ENCODE measurements at regions not wholly inside any gene's neighbourhood (a gene's known extent, or its start where the extent isn't known, plus 50 kb on each side); places are given as distances from the start of the nearest gene placed in this dataset.

GRCh38 chr3:25019506-25019905 lies 408.6 kb upstream of the RARB start:
- DNase-seq, result no peak

DNA sequence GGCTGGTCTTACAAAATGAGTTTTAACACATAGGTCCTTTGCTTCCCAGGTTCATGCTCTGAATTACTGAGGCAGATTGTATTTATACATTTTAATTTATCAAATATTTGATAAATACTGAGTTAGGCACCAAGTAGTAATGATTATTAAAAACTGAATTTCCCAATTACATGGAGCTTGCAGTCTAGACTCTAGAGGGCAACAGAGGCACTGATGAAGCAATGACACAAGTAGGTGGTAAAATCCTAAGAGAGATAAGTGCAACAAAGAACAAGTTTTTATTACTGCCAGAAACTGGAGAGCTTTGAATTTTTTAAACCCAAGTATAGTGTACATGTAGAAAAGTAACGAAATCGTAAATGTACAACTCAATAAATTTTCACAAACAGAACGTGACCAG lies 406.2 kb upstream of the RARB start:
- no peak for DNase-seq

DNA sequence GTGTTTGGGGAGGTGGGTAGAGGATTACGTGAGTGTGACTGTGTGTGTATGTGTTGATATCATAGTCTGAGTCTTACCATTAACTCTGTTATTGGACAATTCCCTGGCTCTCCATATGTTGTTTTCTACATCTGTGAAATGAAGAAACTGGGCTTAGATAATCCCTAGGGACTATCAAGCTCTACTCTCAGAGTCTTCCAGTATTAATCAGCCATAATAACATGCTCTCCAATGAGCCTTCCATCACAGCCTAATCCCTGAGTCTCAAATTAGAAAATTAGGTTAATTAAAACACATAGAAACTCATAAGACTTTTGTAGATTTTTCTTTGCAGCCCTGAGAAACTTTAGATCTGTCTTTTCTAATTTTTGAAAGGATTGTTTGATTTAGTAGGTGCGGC lies 404.2 kb upstream of the RARB start:
- no peak for DNase-seq

- no peak for DNase-seq
Observed at GRCh38 chr3:25025236-25025635, 402.8 kb upstream of the RARB start.

- no peak for DNase-seq
Observed at GRCh38 chr3:25027650-25028049, 400.4 kb upstream of the RARB start.

GRCh38 chr3:25029820-25030219 lies 398.2 kb upstream of the RARB start:
- no peak for DNase-seq

DNA sequence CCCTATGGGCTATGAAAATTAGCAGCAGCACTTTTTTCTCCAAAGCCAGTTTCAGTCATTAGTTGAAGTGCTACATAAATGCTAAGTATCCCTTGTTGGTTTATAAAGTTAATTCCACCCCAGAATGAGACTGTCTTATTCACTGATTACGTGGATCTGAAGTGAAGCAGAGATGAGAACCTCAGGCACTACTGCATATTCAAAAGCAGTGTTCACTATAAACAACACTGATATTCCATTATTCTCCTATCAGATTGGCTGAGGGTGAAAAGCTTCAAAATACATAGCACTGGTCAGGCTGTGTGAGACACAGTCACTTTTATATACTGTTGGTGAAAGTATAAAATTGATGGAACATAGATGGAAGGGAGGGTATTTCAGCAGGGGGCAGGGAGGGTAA lies 395.7 kb upstream of the RARB start:
- no peak for DNase-seq

DNA sequence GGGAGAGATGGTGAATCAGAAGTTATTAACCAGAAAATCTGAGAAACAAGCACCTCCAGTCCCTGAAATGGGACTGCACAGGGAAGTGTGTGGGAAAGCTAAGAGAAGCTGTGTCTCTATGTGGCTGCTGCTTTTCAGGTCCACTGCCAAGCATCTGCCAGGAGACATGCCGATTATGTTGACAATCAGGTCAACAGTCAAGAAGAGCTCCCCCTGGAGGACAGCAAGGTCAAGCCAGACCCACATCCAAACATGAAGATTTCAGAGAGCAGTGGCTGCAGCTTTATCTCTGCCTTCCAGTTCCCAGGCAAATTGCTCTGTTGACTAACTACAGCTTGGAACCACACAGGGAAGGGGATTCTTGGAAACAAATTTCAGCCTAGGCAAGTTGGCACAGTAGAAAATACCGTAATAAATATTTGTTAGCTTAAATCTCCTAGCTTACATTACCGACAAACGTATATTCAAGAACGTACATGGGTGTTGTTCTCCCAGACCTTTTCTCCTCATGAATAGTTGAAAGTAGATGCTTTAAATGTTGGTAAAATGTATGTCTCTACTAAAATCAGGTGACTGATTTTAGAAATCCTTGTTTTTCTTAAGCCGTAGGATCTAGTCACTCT lies 394.5 kb upstream of the RARB start:
- DNase-seq, result no peak

DNA sequence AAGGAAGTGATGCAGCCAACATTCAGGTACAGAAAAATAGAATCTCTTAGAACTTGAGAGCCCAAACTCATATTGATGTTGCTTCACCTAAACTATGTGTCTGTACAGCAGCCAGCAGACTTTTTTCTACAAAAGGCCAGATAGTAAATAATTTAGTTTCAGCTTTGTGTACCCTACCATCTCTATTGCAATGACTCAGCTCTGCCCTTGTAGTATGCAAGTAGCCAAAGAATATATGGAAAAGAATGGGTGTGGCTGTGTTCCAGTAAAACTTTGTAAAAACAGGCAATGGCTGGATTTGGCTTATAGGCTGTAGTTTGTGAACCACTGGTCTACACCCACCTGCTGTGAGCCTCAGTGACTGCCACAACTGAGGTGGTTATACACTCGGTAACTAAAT lies 392.5 kb upstream of the RARB start:
- no peak for DNase-seq

DNA sequence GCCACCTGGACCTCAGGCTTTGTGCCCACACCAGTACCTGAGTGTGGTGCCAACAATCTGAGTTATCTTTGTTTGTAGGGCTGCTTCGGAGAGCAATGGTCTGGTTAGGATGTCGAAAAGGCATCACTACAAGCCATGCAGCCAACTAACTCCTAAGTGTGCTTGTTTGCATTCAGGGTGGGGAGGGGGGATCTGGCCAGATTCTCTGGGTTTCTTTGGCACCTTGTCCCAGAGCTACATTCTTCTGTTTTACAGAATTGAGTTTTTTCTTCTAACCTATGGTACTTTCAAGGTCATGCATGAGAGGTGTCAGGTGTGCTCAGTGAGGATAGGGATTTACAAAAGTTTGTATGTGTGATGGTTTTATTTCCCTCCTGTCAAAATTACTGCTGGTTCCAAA lies 391.4 kb upstream of the RARB start:
- DNase-seq, result no peak

DNA sequence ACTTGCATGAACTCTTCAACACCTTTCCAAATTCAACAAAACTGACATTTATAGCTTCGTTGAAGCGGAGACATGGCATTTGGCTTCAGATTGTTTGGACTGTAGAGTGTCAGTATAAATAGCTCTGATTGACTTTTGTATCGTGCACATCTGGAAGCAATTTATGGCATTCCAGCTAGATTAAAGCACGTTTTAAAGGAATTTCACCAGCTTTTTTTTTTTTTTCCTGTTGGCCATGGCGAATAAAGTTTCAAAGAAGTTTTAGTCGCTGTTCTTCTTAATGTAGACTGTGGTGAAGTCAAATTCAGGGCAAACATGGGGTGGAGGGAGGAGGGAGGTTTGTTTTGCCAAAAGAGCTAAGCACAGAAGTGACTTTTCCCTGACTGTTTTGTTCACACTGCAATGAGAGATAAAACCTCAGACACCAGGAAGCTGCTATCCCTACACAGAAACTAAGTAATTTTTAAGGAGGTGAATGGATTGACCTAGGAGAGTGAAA lies 391.0 kb upstream of the RARB start:
- DNase-seq, result no peak

DNA sequence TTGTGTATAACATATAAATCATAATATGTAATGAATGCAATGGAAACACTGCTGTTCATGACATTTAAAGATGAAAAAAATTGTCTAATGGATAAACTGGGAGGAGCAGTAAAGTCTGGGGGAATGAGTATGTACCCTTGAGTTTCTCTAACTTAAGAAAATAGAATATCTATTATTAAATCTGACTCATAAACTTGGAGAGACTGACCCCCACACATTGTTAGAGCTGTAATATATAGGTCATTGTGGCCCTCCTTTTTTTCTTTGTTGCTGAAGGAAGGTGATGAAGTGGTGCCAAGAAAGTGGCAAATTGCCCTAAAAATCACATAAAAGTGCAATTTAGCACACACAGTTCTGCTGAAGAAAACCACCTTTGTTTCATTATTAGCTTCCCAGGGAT lies 389.8 kb upstream of the RARB start:
- DNase-seq, result no peak

GRCh38 chr3:25038922-25039321 lies 389.1 kb upstream of the RARB start:
- no peak for DNase-seq

GRCh38 chr3:25040748-25041147 lies 387.3 kb upstream of the RARB start:
- DNase-seq, result no peak

GRCh38 chr3:25041871-25042584 lies 386.0 kb upstream of the RARB start:
- DNase-seq, result no peak

GRCh38 chr3:25043177-25043576 lies 384.9 kb upstream of the RARB start:
- DNase-seq, result no peak

GRCh38 chr3:25043749-25044148 lies 384.3 kb upstream of the RARB start:
- no peak for DNase-seq

DNA sequence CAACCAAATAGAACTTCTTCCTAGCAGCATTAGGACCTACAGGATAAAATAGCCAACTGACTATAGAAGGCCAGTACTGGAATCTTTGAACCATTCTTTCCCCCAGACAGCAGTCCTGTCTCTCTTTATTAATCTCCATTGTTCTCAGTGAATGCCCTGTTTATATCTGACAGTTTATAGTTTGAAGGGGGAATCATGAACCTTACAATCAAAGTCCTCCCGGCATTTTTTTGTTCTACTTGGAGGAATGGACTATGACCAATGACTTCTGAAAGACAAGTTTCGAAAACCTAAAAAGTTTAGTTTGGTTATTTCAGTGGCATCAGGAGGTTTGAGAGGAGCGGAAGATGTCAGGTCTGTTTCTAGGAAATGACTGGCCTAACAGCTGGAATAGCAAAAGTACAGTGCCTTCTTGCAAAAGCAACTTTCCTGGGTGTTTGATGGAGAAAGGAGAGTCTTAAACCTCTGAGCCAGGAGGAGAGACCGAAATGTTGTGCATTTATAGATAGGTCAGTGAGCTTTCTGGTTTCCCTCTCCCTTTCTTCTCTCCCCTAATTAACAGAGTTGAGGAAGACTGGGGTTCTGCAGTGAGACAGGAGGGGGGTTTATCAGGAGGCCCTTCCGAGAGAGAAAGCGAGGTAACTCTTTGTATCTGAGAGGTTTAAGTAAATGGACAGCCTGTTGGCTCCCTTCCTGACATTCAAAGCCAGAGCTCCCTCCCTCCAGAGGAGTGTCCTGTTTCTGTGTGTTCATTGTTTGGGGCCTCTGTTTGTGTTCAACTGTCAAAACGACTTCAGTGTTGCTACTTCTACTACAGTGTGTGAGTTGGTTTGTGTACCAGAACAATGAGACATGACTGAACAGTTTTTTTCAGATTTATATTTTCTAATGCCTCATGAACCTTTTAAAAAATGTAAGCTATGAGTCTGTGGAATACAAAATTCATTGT lies 383.0 kb upstream of the RARB start:
- no peak for DNase-seq

DNA sequence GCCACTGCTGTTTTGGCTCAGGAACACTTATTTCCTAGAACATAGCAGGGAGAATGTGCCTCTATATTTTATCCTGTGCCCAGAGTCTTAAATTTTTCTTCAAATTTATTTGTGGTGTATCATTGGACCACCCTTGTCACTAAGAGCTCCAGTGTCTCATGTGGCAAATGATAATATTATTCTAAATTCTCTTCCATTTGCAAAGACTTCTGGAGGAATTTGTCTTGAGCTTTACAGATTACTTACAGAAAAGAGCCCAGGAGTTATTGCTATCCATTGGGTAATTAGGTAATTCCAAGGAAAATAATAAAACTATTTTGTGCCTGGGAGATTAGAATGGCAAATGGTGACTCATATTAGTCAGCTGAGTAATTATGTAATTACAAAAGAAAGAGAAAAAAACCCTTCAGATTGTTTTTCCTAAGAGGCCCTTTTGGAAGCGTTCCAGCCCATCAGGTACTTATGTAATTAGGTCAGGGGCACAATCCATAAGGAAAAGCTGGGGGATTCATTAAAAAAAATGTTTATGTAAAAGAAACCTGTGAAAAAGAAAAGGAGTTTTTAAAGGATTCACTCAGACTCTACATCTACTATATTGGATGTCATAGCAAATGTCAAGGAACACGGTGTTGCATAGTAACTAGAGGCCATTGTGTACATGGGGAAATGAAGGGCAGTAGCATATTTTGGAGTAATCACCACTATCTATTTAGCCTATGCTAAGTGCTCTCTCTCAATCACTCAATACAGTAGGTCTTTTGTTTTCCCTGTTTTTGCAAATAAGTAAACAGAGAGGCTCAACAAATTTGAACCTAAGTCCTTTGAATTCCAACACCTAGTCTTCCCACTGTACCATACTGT lies 380.9 kb upstream of the RARB start:
- DNase-seq, result no peak

- DNase-seq, result no peak
Observed at GRCh38 chr3:25049304-25049703, 378.8 kb upstream of the RARB start.

DNA sequence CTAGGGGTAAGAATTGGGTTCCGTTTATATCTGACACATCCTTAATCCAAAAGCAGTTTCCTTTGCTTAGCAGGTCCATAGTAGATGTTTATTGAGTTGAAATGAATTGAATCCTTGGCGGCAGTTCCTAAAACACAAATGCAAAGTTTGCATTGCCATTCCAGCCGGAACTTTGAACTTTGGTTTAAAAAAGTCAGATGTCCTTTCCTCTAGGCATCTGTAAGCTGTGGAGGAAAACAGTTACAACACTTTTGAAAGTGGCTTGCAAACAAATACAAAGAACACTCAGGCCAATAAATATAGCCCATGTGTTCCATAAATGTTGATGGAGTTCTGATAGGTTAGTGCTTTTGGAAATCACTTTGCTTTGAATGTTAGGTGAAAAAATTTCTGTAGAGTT lies 374.7 kb upstream of the RARB start:
- DNase-seq, result no peak

DNA sequence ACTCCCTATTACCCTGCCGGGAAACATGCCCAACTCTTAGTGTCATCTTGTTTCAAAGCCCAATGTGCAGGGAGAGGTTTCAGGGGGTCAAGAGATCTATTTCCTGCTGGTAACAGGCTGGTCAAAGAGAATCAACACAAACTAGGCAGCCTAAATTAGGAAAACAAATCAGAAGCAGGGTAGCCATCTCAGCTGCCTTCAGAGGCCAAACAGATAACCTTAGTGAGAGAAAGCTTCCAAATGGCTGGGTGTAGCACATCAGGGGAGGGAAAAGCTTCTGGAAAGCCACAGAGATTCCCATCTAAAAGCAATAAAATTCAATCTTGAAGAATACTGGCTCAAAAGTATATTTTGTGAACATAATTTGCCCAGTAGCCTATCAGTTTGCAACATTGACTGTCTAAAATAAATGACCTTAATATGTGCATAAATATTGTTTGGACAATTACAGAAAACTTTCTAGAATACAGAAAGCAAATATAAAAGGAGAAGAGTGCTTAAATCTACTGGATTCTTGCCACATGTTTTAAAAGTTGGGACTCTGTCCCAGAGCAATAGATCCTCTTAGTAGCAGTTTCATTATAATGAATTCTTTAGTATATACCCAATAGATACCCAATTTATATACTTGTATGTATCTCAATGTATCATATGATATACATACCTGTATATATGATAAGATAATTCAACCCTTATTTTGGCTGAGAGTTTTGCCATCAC lies 371.9 kb upstream of the RARB start:
- no peak for DNase-seq

Measured in T-helper 9 cell (primary cell).